ENCODE measurements at regions not wholly inside any gene's neighbourhood (a gene's known extent, or its start where the extent isn't known, plus 50 kb on each side); places are given as distances from the start of the nearest gene placed in this dataset.

DNA sequence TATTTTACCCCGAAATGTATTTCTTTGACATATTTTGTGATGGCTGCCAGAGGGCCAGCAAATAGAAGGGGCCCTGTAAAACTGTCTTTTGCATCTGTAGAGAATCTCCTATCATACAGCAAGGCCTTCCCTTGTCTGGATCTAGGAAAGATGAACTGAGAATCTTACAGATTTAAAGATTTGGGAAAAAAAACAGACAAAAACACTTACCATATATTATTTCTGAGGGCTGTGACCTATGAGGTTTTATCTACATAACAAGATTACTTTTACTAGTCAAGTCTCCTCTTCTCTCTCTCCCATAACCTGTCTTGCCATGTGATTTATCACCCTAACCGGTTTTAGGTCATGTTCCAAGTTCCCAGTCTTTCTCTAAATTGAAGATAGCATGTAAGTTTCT lies 599.2 kb upstream of the CDH6 start:
- TF ChIP-seq, protein P1, sequence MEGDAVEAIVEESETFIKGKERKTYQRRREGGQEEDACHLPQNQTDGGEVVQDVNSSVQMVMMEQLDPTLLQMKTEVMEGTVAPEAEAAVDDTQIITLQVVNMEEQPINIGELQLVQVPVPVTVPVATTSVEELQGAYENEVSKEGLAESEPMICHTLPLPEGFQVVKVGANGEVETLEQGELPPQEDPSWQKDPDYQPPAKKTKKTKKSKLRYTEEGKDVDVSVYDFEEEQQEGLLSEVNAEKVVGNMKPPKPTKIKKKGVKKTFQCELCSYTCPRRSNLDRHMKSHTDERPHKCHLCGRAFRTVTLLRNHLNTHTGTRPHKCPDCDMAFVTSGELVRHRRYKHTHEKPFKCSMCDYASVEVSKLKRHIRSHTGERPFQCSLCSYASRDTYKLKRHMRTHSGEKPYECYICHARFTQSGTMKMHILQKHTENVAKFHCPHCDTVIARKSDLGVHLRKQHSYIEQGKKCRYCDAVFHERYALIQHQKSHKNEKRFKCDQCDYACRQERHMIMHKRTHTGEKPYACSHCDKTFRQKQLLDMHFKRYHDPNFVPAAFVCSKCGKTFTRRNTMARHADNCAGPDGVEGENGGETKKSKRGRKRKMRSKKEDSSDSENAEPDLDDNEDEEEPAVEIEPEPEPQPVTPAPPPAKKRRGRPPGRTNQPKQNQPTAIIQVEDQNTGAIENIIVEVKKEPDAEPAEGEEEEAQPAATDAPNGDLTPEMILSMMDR (IDR thresholded peaks at IDR 0.05) = no peak
- TF ChIP-seq POLR2A (IDR thresholded peaks at IDR 0.05) (no peak), EP300 (IDR thresholded peaks at IDR 0.05; ENCODE audit: low read depth) (no peak), POLR2AphosphoS5 (IDR thresholded peaks at IDR 0.05) (no peak)
